GM12892 (cell line): ENCODE measurements at regions not wholly inside any gene's neighbourhood (a gene's known extent, or its start where the extent isn't known, plus 50 kb on each side); places are given as distances from the start of the nearest gene placed in this dataset.

Source experiments
- POLR2A ChIP-seq: IDR thresholded peaks from 2 replicates; pipeline ENCODE4 v1.6.1; 2011; ENCODE audit warnings: low read depth, low read length, control low read depth
- POLR2AphosphoS5 ChIP-seq: IDR thresholded peaks from 2 replicates; pipeline ENCODE4 v1.6.1; 2011; ENCODE audit warnings: low read depth, low read length, control low read depth

GRCh38 chr5:136432705-136433104 is 67.4 kb upstream of the TRPC7 start:
- TF ChIP-seq POLR2AphosphoS5 (no peak), POLR2A (no peak)
